GM23248 (cell line): ENCODE measurements at regions not wholly inside any gene's neighbourhood (a gene's known extent, or its start where the extent isn't known, plus 50 kb on each side); places are given as distances from the start of the nearest gene placed in this dataset.

Source experiments
- EZH2 ChIP-seq: fragments of 200-600 bp; sonication (generic); IDR thresholded peaks from 2 replicates; pipeline ENCODE4 v1.6.1; 2018; ENCODE audit warnings: antibody characterized with exemption, mild to moderate bottlenecking; ENCODE audit not compliant: insufficient read depth, poor library complexity, severe bottlenecking
- EZH2phosphoT487 ChIP-seq: fragments of 200-600 bp; sonication (generic); IDR thresholded peaks from 2 replicates; pipeline ENCODE4 v1.6.1; 2018; ENCODE audit warnings: antibody characterized with exemption, moderate library complexity, mild to moderate bottlenecking, low read depth; ENCODE audit not compliant: insufficient read depth

GRCh38 chr12:19837543-19837942, 398.3 kb downstream of the AEBP2 start:
- no peak for TF ChIP-seq EZH2
- TF ChIP-seq EZH2phosphoT487 = no peak
